KOPT-K1 (cell line): ENCODE measurements at regions not wholly inside any gene's neighbourhood (a gene's known extent, or its start where the extent isn't known, plus 50 kb on each side); places are given as distances from the start of the nearest gene placed in this dataset.

ENCODE experiments used
- H3K27ac ChIP-seq: fragments of 200-600 bp; sonication (generic); 2 replicates; pipeline ENCODE4 v1.5.1; 2016; ENCODE audit warnings: antibody characterized with exemption, mild to moderate bottlenecking, low read depth, low read length; ENCODE audit not compliant: poor library complexity, severe bottlenecking
- H3K36me3 ChIP-seq: fragments of 200-600 bp; sonication (generic); 2 replicates; pipeline ENCODE4 v1.5.1; 2017; ENCODE audit warnings: antibody characterized with exemption, mild to moderate bottlenecking, low read length, moderate library complexity; ENCODE audit not compliant: insufficient read depth
- H3K9me3 ChIP-seq: fragments of 200-600 bp; sonication (generic); 2 replicates; pipeline ENCODE4 v1.5.1; 2017; ENCODE audit warnings: antibody characterized with exemption, low read length, mild to moderate bottlenecking; ENCODE audit not compliant: insufficient read depth, poor library complexity, severe bottlenecking

DNA sequence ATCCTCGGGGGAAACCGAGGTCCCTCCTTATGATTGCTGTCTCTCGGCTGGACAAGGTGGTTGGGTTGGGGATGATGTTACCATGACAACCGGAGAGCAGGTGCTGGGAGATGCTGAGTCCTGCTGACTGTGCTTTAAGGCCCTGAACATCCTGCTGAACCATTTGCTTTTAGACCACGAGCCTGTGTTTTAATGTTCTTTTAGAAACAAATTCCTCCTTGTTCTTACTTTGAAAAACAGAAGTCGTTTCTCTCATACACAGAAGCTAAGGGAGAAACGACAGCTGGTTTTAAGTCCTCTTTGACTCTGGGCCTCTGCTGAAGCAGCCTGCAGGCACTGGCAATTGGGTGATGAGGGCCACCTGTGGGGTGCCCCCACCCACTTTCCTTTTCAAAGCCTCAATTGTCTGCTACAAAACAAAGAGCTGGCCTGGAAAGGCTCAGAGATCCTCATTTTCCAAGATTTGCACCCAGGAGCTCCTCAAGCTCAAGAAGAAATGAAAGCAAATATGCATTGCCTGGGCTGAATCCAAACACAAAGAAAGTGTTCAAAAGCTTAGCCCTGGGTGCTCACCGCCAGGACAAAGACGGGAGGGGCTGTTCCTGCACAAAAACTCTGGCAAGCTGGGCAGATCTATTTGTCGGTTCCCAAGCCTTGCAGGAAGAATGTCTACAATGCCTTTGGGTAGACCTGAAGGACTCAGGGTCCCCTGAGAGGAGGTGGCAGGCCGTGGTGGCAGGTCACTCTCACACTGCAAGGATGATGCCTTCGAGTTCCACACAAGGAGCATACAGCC lies 90.0 kb upstream of the CLMN start:
- Histone ChIP-seq H3K27ac (no peak overlapping the region), H3K9me3 (no peaks in the 10 kb centered on the region), H3K36me3 (no peaks in the 10 kb centered on the region)

DNA sequence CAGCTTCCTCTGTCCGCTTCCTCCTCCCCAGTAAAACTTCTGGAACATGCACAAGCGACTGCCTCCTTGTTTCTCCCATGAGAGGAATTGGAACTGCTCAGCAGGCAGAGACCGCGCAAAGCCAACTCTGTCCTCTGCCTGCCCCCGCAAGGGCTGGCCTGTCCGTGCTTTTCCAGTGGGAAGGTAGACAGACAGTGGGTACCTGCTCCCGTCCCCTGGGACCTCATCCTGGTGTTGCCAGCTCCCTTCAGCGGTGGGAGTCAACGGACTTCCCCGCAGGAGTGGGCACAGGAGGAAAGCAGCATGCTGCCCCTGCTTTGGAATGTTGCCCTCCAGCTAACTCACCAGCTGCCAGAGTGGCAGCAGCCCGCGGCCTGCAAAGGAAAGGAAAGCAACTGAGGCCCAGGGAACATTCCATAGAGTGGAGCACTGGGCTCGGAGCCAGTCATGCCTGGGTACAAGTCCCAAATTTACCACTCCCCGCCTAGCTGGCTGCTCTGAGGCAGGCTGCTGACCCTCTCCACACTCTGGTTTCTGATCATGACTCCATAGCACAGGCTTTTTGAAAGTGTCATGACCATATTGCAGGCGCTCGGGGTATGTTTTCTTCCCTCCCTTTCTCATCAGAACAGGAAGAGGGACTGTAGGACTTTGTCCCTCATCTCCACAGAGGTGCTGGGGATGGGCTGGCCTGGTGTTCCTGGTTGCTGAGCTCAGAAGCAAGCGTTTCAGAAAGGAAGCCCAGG lies 89.2 kb upstream of the CLMN start:
- no peaks in the 10 kb centered on the region for H3K9me3 ChIP-seq
- no peaks in the 10 kb centered on the region for H3K36me3 ChIP-seq
- no peak overlapping the region for H3K27ac ChIP-seq

DNA sequence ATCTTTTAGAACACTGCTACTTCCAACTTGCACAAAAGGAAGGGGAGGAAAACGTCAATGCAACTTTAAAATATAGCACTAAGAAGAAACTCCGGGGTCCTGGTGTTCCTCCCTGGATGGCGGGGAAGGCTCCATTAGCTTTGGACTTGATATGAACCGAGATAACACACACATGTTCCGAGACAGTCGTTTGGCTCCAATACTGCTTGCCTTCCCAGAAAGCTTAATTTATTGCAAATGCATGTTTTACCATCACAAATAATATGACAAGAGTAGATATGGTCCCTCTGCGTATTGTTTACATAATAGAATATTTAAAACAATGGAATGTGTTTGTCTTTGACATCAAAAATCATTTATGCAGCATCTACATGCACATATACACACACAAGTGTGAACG lies 87.6 kb upstream of the CLMN start:
- Histone ChIP-seq H3K36me3 (no peaks in the 10 kb centered on the region), H3K27ac (no peak overlapping the region), H3K9me3 (no peaks in the 10 kb centered on the region)

DNA sequence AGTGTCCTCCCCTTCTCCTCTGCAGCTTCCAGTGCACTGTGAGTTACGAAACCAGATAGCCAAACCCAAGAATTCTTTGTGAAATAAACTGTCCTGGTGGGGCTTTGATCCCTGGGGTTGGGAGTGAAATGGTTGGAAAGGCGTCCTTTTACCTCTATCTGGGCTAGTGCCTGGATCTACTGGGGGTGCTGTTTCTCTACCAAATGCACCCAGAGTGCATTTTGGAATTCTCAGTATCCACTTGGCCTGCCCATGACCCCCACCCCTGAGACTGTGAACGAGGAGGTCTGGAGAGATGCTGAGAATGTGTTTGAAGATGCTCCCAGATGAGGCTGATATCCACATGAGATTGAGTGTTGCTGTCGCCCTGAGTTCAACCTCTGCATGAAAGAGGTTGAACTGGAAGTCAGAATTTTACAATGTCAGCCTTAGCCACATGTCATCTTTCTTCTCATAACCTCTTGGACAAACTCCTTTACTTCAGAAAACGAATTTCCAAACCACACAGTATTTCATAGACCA lies 87.1 kb upstream of the CLMN start:
- Histone ChIP-seq H3K27ac (no peak overlapping the region), H3K9me3 (no peaks in the 10 kb centered on the region), H3K36me3 (no peaks in the 10 kb centered on the region)

GRCh38 chr14:95404583-95404982 lies 84.9 kb upstream of the CLMN start:
- no peak overlapping the region for H3K27ac ChIP-seq
- H3K36me3 ChIP-seq = no peaks in the 10 kb centered on the region
- no peaks in the 10 kb centered on the region for H3K9me3 ChIP-seq

DNA sequence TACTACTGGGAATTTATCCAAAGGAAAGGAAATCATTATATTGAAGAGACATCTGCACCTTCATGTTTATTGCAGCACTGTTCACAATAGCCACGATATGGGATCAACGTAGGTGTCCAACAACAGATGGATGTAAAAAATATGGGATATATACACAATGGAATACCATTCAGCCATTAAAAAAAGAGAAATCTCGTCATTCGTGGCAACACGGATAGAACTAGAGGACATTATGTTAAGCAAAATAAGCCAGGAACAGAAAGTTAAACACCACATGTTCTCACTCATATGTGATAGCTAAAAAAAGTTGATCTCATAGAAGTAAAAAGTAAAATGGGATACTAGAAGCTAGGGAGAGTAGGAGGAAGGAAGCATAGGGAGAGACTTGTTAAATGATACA lies 82.9 kb upstream of the CLMN start:
- H3K27ac ChIP-seq = no peak overlapping the region
- no peaks in the 10 kb centered on the region for H3K36me3 ChIP-seq
- no peaks in the 10 kb centered on the region for H3K9me3 ChIP-seq

DNA sequence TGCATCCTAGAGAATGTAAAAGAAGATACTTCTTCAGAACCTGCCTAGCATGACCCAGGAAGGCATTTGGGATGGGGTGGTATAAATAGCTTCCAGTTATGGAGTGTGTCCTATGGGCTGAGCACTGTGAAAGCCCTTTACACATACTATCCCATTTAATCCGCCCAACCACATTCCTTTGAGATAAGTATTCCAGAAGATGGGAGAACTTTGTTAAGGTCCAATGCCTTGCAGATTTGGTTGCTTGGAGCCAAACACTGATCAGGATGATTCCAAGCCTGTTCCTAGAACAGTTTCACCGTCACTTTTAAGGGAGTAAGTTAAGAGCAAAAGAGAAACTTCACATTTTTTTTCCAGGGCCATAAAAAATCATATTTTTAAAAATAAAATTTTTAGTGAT lies 82.5 kb upstream of the CLMN start:
- H3K9me3 ChIP-seq = no peaks in the 10 kb centered on the region
- H3K27ac ChIP-seq = no peak overlapping the region
- no peaks in the 10 kb centered on the region for H3K36me3 ChIP-seq

DNA sequence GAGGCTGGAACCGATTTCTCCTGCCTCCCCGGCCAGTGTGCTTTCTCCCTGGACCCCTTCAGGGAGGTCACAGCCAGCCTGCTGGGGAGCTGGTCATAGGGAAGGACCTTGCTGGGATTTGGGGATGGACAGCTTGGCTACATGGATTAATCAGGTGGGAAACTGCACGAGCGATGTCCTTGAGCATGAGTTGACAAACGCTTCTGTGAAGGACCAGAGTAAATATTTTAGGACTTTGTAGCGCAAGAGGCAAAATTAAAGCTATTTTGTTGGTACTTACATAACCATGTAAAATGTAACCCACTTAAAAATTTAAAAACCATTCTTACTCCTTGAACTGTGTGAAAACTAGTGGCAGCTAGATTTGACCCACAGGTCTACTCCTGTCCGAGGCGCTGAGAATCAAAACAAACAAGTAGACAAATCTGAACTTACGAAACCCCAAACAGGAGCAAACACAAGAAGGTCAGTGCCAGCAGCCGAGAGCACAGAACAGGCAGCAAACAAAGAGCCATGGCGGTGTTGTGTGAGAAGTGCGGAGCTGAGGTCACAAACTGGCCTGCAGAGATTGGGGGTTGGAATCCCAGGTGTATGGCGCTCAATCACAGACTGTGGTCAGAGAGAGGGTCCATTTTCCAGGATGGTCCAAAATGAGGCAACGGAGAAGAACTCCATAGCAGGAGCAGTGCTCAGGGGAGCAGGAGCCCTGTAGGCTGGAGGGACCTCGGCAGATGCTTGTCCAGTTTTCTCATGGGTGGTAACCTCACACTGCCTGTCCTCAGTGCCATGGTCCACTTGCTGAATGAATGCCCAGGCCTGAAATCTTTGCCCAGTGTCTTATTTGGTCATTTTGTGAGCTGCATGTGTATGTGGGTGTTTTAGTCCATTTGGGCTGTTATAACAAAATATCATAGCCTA lies 79.2 kb upstream of the CLMN start:
- H3K36me3 ChIP-seq = no peaks in the 10 kb centered on the region
- peaks cover 5% of the 10 kb centered on the region for H3K9me3 ChIP-seq
- no peak overlapping the region for H3K27ac ChIP-seq

DNA sequence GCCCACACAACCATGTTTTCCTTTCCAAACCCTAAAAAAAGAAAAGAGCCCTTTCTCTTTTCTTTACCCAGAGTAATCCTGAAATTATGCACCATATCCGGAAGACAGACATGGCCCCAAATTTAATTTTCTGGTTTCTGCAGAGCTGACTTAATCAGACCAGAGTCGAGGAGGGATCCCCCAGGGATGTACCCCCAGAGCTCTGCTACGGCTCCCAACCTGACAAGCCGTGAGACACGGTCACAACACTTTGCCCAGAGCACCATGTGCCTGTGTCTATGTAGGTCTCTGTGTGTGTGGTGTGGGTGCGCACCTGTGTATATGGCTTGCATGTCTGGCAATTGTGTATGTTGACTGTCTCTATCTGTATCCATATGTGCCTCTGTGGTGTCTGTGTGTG lies 77.6 kb upstream of the CLMN start:
- H3K27ac ChIP-seq = no peak overlapping the region

GRCh38 chr14:95396221-95396620 lies 76.5 kb upstream of the CLMN start:
- Histone ChIP-seq H3K27ac (no peak overlapping the region), H3K36me3 (no peaks in the 10 kb centered on the region), H3K9me3 (peaks cover 5% of the 10 kb centered on the region)

More for the DNA sequence above, 77.6 kb upstream of the CLMN start:
- peaks cover 5% of the 10 kb centered on the region for H3K9me3 ChIP-seq
- no peaks in the 10 kb centered on the region for H3K36me3 ChIP-seq

DNA sequence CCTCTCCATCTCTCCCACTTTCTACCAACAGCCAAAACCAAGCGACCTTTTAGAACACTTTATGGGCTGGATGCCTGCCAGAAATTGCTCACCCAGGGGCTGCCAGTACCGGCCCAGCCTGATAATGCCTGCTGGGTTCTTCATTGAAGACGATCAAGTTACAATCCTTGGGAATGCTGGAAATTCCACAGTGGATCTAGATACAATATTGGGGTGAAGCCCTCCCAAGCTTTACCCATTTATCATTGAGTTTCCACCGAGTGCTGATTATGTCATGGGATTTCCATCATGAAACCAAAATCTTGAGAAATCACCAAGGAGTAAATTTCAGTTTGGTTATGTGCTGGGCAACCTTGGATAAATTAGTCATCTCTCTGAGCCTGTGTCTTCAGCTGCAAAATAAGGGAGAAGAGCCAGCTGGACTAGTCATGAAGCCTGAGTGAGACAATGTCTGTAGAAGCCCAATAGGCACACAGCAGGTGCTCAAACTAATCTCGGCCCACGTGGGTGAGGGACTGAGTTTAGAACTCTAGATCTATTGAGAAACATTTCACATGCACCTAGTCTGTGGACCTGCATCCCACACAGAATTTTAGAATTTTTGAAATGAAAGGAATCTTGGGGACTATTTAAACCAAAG lies 75.5 kb upstream of the CLMN start:
- Histone ChIP-seq H3K27ac (no peak overlapping the region), H3K36me3 (no peaks in the 10 kb centered on the region), H3K9me3 (peaks cover 5% of the 10 kb centered on the region)

DNA sequence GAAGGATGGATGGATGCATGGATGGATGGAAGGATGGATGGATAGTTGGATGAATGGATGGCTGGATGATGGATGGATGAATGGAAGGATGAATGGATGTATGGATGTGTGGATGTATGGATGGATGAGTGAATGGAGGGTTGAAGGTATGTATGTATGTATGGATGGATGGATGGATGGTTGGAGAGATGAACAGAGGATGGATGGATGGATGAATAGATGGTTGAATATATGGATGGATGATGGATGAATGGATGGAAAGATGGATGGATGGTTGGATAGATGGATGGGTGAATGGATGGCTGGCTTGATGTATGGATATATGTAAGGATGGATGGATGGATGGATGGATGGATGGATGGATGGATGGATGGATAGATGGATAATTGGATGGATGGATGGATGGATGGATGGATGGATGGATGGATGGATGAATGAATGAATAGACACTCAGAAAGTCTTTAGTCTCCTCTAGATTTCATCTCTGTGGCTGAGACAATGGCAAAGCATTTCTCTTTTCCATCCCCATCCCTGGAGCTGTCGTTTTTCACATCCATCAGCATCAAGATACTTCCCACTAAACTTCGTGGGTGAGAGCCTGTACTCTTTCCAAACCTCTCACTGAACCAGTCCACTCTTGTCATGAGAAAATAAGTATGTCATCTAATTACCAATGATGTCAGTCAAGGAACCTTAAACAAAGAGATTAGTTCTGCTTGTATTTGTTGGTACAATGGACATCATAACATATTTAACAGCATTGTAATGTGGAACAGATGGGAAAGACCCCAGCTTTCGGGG lies 74.8 kb upstream of the CLMN start:
- Histone ChIP-seq H3K27ac (no peak overlapping the region), H3K9me3 (peaks cover 5% of the 10 kb centered on the region), H3K36me3 (no peaks in the 10 kb centered on the region)

DNA sequence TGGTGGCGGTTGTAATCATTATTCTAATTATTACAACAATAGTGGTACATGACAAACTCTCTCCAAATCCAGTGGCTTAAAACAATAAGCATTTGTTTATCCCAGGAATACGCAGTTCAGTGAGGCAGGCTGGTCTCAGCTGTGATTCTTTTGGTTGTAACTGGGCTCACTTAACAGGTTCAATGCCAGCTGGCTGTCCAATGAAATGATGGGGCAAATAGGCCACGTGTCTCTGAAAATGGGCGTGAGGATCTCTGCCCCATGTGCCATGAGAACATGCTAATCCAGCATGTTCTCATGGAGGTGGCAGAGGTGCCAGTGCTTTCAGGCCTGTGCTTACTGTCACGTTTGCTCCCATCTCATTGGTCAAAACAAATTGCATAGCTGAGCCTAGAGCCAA lies 73.1 kb upstream of the CLMN start:
- H3K36me3 ChIP-seq = no peaks in the 10 kb centered on the region
- H3K9me3 ChIP-seq = peaks cover 5% of the 10 kb centered on the region

GRCh38 chr14:95391331-95391730 lies 71.6 kb upstream of the CLMN start:
- H3K9me3 ChIP-seq = peaks cover 5% of the 10 kb centered on the region
- no peaks in the 10 kb centered on the region for H3K36me3 ChIP-seq
- no peak overlapping the region for H3K27ac ChIP-seq

More for the DNA sequence above, 73.1 kb upstream of the CLMN start:
- no peak overlapping the region for H3K27ac ChIP-seq
